ENCODE measurements at regions not wholly inside any gene's neighbourhood (a gene's known extent, or its start where the extent isn't known, plus 50 kb on each side); places are given as distances from the start of the nearest gene placed in this dataset.
"Not testable (repeated sequence)": the region's sequence is repeated elsewhere in the genome, so short reads cannot be mapped to it uniquely, and the experiment has no call there.

DNA sequence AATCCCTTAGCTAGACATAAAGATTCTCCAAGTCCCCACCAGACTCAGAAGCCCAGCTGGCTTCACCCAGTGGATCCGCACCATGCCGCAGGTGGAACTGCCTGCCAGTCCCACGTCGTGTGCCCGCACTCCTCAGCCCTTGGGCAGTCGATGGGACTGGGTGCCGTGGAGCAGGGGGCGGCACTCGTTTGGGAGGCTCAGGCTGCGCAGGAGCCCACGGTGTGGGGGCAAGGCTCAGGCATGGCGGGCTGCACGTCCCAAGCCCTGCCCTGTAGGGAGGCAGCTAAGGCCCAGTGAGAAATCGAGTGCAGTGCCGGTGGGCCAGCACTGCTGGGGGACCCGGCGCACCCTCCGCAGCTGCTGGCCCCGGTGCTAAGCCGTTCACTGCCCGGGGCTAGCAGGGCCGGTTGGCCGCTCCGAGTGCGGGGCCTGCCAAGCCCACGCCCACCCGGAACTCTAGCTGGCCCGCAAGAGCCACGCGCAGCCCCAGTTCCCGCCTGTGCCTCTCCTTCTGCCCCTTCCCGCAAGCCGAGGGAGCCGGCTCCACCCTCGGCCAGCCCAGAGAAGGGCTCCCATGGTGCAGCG lies 95.9 kb upstream of the DTNBP1 start:
- no peak for DNase-seq

- no peak for DNase-seq
Measured at GRCh38 chr6:15755526-15755925, 92.7 kb upstream of the DTNBP1 start.

DNA sequence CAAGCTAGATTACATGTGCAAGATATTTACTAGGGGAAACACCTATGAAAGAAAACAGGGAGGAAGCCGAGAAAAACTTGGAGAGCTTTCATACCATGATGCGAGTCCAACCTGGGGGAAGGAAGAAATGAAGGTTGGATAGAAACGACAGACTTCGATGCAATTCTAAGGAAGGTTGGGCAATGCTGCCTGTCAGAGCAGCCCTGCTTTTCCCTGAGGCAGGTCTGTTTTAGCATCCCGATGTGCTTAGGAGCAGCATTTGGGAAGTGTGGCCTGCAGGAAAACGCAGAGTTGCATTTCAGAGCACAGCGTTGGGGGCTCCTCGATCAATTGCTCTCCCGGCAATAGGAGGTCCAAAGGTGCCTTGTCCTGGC lies 91.9 kb upstream of the DTNBP1 start:
- no peak for DNase-seq

DNA sequence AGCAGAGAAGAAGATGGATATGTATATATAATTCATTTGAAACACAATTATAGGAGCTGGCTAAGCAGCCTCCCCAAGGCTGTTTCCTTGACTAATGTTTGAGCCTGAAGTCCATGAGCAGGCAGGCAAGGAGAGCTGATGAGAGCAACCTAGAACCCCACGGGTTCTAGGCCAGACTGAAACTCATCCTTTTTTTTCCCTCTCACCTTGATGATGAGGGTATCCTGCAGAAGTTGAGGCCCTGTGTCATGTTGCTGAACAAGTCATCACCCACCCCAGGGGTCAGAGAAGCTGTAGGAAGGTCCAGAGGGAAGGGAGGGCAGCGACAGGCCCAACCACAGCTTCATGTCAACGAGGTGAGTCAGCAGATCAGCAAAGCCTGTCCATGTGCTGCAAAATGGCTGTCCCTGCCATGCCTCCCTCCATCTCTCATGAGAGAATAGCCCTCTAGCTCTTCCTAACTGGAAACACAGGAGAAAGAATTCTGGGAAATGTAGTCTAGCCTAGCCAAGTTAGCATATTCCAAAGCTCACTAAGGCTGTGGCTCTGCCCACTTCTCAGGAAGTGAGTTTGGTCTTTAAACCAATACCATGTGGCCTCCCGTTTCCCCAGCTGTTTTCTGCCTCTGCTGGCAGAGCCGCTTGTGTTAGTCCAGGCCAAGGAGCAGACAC lies 91.3 kb upstream of the DTNBP1 start:
- no peak for DNase-seq

DNA sequence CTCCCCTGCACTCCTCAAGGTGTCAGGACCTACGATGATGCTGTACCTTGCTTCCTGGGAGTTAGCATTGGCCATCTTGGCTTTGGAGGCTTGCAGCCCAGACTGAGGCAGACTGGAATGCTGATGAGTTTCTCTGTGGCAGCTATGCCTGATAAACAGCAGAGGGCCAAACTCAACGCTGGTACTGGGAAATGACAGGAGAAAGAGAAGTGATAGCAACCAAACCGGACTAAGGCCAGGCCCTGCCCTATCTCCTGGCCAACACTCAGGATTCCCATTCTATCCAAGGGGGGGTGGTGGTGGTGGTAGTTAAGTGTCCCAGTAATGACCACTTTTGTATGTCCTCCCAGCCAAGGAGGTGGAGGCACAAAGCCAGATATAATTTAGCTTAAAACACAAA lies 90.0 kb upstream of the DTNBP1 start:
- DNase-seq: no peak

GRCh38 chr6:15751721-15752350 lies 89.0 kb upstream of the DTNBP1 start:
- no peak for DNase-seq

DNA sequence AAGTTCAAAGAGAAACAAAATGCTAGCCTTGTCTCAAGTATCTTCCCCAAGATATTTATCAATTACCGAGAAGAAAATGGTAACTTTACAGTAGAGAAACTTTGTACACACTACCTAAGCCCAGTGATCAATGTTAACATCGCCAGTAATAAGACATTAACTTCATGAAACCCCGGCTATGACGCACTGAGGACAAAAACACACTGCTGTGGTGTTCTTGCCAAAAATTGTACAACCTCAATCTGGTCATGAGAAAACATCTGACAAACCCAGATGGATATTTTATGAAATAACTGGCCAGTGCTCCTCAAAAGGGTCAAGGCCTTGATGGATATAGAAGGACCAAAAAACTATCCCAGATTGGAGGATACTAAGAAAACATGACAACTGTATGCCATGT lies 85.5 kb upstream of the DTNBP1 start:
- DNase-seq: no peak

GRCh38 chr6:15747354-15747883 lies 84.6 kb upstream of the DTNBP1 start:
- DNase-seq: no peak

DNA sequence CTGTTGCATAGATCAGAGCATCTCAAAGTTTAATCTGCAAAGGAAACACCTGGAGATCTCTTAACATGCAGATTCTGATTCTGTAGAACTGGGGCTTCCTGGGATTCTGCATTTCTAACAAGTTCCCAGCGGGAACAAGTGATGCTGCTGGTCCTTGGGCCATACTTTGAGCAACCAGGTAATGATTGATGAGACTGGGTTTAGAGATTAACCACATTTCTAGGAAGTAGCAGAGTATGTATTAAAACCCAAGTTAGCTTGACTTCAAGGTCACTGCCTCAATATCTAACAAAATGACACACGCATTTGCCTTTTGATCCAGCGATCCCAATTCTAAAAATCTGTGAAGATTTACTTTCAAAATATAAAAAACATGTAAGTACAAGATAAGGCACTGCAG lies 83.0 kb upstream of the DTNBP1 start:
- no peak for DNase-seq

DNA sequence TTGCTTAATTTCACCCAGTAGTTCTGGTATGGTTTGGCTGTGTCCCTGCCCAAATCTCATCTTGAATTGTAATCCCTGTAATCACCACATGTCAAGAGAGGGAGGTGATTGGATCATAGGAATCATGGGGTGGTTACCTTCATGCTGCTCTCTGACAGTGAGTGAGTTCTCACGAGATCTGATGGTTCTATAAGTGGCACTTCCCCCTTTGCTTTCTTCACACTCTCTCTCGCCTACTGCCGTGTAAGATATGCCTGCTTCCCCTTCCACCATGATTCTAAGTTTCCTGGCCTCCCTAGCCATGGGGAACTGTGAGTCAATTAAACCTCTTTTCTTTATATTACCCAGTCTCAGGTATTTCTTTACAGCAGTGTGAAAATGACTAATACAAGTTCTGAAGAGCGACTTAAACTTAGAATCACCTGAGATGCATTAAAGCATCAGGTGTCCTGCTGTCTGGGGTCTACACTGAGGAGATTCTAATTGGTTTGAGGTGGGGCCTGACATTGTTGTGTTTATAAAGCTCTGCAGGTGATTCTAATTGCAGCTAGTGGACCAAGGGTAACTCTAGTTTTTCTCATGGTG lies 82.1 kb upstream of the DTNBP1 start:
- DNase-seq: no peak

GRCh38 chr6:15742013-15742412 lies 79.2 kb upstream of the DTNBP1 start:
- DNase-seq: not testable (repeated sequence)

GRCh38 chr6:15741405-15741804 lies 78.6 kb upstream of the DTNBP1 start:
- DNase-seq: peak in 1 of 3 experiments; percentile 10

GRCh38 chr6:15739867-15740266 lies 77.0 kb upstream of the DTNBP1 start:
- DNase-seq: no peak

- no peak for DNase-seq
Measured at GRCh38 chr6:15739353-15739752, 76.5 kb upstream of the DTNBP1 start.

GRCh38 chr6:15738195-15738594 lies 75.4 kb upstream of the DTNBP1 start:
- DNase-seq: not testable (repeated sequence)

DNA sequence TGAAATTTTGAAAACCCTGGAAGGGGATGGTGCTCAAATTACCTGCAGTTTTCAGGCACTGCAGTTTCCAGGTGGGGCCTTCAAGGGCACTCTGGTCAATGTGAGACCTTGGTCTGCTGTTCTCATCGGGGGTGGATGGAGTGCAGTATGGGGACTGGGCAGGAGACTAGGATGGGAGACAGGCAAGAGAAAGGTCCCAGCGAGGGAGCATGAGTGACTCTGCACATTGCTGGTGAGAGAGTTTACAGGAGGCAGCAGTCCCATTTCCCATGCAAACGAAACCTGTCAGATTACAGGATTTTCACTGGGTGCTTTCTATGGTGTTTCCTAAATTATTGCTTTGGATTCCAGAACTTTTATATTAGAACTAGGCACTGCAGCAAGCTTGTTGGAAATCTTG lies 73.5 kb upstream of the DTNBP1 start:
- DNase-seq: no peak

- peak in 2 of 3 experiments; percentile 53 to 83 for DNase-seq
Measured at GRCh38 chr6:15735567-15736265, 72.9 kb upstream of the DTNBP1 start.

- DNase-seq: no peak
Measured at GRCh38 chr6:15734118-15734897, 71.5 kb upstream of the DTNBP1 start.

DNA sequence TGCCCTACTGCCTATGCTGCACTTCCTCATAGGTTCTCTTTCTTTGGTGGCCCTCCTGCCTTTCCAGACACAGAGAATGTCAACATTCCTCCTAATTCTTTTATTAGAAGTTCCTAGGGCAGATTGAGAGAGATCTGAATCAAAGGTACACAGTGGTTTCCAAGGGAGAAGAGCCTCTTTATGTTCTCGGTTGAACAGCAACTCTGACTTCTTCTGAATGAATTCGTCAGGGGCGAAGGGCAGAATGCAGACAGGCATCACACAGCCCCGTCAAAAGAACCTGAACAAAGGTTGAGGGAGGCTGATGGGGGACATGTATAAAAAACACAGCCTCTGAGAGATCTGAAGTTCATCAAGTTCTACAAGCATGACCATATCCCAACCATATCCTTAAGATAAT lies 68.1 kb upstream of the DTNBP1 start:
- no peak for DNase-seq

GRCh38 chr6:15730442-15730841 lies 67.6 kb upstream of the DTNBP1 start:
- DNase-seq: no peak

- no peak for DNase-seq
Measured at GRCh38 chr6:15722731-15723130, 59.9 kb upstream of the DTNBP1 start.

DNA sequence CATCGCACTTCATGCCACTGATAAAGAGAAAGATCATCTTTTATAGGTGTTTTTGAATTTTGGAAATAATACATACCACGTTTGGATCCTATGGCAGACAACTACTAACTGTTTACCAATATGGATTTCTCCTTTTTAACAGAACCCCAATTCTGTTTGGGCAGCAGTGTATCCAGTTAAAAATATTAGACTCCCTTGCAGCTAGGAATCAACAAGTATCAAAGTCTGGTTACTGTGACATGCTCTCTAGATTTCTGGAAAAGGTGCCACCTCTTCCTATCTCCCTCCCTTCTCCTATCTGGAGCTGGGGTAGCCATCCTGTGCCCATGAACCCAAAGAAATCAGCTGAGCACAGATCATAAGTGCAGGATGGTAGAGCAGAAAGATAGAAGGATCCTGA lies 54.1 kb upstream of the DTNBP1 start:
- DNase-seq: no peak

DNA sequence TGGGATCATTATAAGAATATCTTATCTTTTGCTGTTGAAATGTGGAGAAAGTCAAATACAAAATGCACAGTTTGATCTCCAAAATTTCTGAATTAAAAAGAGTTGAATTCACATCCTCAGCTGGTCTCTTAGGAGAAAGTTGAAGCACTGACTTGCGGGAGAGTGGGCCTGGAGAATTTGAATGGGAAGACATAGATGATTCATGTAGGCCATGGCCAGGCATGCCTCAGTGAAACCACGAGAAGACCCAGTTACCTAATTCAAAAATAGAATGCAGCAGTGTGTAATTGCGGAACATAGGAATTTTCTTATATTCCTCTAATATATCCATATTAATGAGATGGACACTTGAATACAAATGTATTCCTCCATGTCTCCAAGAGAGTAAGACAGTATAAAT lies 53.0 kb upstream of the DTNBP1 start:
- no peak for DNase-seq

Data from NCI-H1417 (cell line).